Aorta (tissue), 5 donors: ENCODE measurements at regions not wholly inside any gene's neighbourhood (a gene's known extent, or its start where the extent isn't known, plus 50 kb on each side); places are given as distances from the start of the nearest gene placed in this dataset.
A peak's percentile ranks its signal among the peaks of the same experiment; 100 is the strongest.

Source experiments
- ATAC-seq: fragments of 200-7000 bp; cut with Tn5 transposase; one replicate; pipeline ENCODE4 v1.9.1; 2022; ENCODE audit warnings: moderate library complexity; ENCODE audit not compliant: low FRiP score
- DNase-seq, 2 donors: peaks; one replicate each; pipeline ENCODE4 v3.0.0-alpha.2; 2020
- H3K27ac ChIP-seq, 2 donors: one replicate each; pipeline ENCODE4 v1.5.1; 2013; ENCODE audit warnings: low read length in 2 of 2, mild to moderate bottlenecking in 2 of 2, moderate library complexity in 2 of 2, control low read depth in 1 of 2, inconsistent platforms in 1 of 2, low read depth in 1 of 2
- H3K27me3 ChIP-seq, 2 donors: one replicate each; pipeline ENCODE4 v1.6.1; 2013; ENCODE audit warnings: control low read depth in 1 of 2, low read length in 1 of 2, mild to moderate bottlenecking in 1 of 2, moderate library complexity in 1 of 2; ENCODE audit not compliant: insufficient read depth in 2 of 2, control insufficient read depth in 1 of 2
- H3K36me3 ChIP-seq, 2 donors: one replicate each; pipeline ENCODE4 v1.6.1; 2013; ENCODE audit warnings: control low read depth in 1 of 2, low read length in 1 of 2, mild to moderate bottlenecking in 1 of 2; ENCODE audit not compliant: insufficient read depth in 2 of 2, control insufficient read depth in 1 of 2
- H3K4me1 ChIP-seq, 2 donors: one replicate each; pipeline ENCODE4 v1.6.1; 2013; ENCODE audit warnings: low read length in 2 of 2, control low read depth in 1 of 2, mild to moderate bottlenecking in 1 of 2, moderate library complexity in 1 of 2; ENCODE audit not compliant: insufficient read depth in 2 of 2, control insufficient read depth in 1 of 2
- H3K4me3 ChIP-seq, 2 donors: one replicate each; pipeline ENCODE4 v1.5.1; 2013; ENCODE audit warnings: low read length in 2 of 2, control low read depth in 1 of 2, mild to moderate bottlenecking in 1 of 2
- H3K9me3 ChIP-seq: one replicate; pipeline ENCODE4 v1.6.1; 2013; ENCODE audit warnings: mild to moderate bottlenecking, low read length; ENCODE audit not compliant: control insufficient read depth
- WGBS, 2 donors: extraction: QIAGEN DNeasy Blood & Tissue Kit; methylation state at CpG; one replicate each; pipeline ENCODE4 v1.1.7; 2013; 5-methylcytosine and 5-hydroxymethylcytosine counted together
- intact Hi-C, 2 donors: fragments of 100-400 bp; cut with DNase I; formaldehyde crosslinking; loops; one replicate each; pipeline versions ENCODE4 v1.14.2 to v1.15.0; 2022
- donor health status: healthy with polysubstance abuse.
- donor health status: Bipolar disorder and iron deficiency.
- donor health status: DM: no; HTN: no; CAD: no.
- donor health status: DM: no; HTN: no; CAD: no.
- donor health status: DM: yes; HTN: yes; CAD: no.

DNA sequence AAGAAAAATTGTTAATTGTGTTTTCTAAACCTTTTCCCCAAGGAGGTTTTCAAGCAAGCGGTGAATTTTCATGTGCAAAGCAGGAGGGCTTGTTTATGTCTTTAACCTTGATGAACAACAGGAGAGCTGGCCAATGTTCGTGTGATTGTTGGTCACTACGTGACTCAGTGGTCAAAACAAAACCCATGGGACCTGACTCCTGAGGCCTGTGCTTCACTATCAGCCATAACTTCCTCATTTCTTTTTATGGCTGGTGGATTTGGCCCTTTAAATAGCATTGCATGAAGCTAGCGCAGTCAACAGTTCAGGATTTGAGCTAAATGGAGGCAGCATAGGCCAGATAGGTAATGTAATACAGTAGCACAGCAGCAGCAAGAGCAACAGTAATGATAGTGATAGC is 80.5 kb downstream of the MID1IP1 start:
- intact Hi-C loops: no loop called here
- Histone ChIP-seq H3K9me3 (no peaks in the 10 kb centered on the region), H3K4me1 (no peaks in the 10 kb centered on the region), H3K4me3 (no peak overlapping the region), H3K27ac (no peak overlapping the region), H3K27me3 (no peaks in the 10 kb centered on the region), H3K36me3 (no peaks in the 10 kb centered on the region)
- DNase-seq (no peak), ATAC-seq (no peak)
- 79 to 90% methylated on average over 4 of the region's 4 CpGs for WGBS, 2 donors

DNA sequence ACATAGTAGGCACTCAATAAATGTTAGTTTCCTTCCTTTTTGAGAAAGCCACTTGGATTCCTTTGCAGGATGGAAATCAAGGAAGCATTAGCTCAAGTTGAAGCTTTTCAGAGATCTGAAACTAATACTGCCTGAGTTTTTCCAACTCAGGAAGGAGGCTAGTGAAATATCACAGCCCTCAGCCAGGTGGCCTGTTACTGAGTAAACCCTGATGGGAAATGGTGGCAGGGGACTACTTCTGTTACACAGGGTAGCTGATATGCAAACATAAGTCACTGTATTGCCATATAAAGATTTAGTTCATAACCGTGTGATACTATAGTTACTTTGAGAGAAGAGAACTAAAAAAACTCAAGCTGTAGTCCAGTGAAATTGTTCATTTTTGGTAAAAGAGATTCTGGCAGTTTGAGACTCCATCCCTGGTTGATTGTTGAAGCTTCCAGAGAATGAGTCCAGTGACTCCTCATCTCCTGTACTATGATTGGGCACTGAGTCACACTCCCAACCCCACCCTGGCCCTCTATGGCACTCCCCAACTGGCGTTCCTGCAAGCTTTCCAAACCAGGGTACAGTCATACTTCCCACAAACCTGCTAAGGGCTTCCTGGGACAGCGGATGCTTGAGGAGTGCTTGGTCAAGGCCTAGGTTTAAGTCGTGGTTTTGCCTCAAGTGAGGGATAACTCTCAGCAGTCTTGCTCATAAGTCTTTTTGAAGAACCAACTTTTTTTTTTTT is 81.8 kb downstream of the MID1IP1 start:
- intact Hi-C loops: no loop called here
- H3K4me1 ChIP-seq: no peaks in the 10 kb centered on the region
- H3K4me3 ChIP-seq: no peak overlapping the region
- ATAC-seq: no peak
- H3K36me3 ChIP-seq: no peaks in the 10 kb centered on the region
- H3K9me3 ChIP-seq: no peaks in the 10 kb centered on the region
- peak in 1 of 2 donors; percentile 52 for DNase-seq
- 60 to 69% methylated on average over 4 of the region's 4 CpGs for WGBS, 2 donors
- no peaks in the 10 kb centered on the region for H3K27me3 ChIP-seq
- H3K27ac ChIP-seq: no peak overlapping the region

DNA sequence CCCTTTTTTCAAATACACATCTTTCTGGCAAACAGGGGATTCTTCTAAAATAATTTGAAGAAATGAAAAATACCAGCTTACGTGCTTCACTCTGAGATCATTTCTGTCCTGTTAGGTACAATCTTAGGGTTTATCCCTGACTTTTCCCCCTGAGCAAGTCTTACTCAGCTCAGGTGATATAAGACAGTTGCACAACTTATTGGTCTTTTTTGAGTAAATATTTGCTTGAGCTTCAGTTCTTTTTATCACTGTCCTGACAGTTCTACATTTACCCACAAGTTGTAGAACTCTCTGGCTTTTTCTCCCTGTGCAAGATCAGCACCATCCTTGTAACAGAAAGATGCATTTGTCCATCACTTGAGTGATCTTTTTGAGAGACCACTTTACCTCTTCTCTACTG is 84.9 kb downstream of the MID1IP1 start:
- Histone ChIP-seq H3K4me1 (no peaks in the 10 kb centered on the region), H3K27me3 (no peaks in the 10 kb centered on the region), H3K36me3 (no peaks in the 10 kb centered on the region), H3K9me3 (no peaks in the 10 kb centered on the region), H3K4me3 (no peak overlapping the region), H3K27ac (no peak overlapping the region)
- intact Hi-C loops: no loop called here
- 88 to 96% methylated on average over 1 of the region's 1 CpG for WGBS, 2 donors
- no peak for ATAC-seq
- no peak for DNase-seq

DNA sequence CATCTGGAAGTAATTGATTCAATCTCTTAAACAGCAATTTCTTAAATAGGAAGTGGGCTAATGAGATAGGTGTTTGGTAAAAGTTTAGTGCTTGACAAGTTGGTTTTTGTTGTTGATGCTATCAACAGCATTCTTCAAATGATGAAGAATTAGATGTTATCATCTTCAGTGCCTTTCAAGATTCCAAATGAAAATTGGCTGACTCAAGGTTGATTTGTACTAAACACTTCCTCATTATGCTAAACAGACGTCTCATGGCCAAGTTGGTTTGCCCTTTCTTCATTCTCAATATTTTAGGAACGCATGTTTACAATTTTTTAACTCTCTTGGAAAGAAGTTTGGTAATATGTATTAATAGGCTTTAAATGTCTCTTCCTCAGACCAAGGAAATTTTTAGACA is 86.0 kb downstream of the MID1IP1 start:
- ATAC-seq: no peak

DNA sequence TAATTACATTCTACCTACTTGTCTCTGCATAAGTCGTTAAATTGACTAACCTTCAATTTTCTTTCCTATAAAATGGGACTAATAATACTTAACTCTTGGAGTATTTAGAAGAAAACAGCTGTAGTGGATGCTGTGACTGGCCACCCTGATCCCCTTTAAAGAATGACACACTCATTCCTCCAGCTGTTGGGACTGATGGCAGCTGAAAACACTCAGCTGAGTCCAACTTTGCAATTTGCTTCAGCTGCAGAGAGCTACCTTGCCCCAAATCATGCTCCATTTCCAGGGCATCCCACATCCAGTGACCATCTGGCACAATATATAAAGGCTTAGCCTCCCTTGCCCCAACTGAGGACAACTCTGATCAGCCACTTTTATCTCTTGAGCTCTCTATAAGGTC is 89.1 kb downstream of the MID1IP1 start:
- Histone ChIP-seq H3K9me3 (no peaks in the 10 kb centered on the region), H3K36me3 (no peaks in the 10 kb centered on the region), H3K27ac (no peak overlapping the region), H3K4me3 (no peak overlapping the region), H3K27me3 (no peaks in the 10 kb centered on the region), H3K4me1 (no peaks in the 10 kb centered on the region)
- DNase-seq (no peak), ATAC-seq (no peak)
- intact Hi-C loops: no loop called here
- 80 to 88% methylated on average over 1 of the region's 1 CpG for WGBS, 2 donors

More for the DNA sequence above, 86.0 kb downstream of the MID1IP1 start:
- WGBS, 2 donors: 74 to 95% methylated on average over 2 of the region's 2 CpGs
- H3K9me3 ChIP-seq: no peaks in the 10 kb centered on the region
- H3K4me3 ChIP-seq: no peak overlapping the region
- no peak overlapping the region for H3K27ac ChIP-seq
- no peaks in the 10 kb centered on the region for H3K4me1 ChIP-seq
- no peaks in the 10 kb centered on the region for H3K27me3 ChIP-seq
- intact Hi-C loops: no loop called here
- no peaks in the 10 kb centered on the region for H3K36me3 ChIP-seq
- no peak for DNase-seq

DNA sequence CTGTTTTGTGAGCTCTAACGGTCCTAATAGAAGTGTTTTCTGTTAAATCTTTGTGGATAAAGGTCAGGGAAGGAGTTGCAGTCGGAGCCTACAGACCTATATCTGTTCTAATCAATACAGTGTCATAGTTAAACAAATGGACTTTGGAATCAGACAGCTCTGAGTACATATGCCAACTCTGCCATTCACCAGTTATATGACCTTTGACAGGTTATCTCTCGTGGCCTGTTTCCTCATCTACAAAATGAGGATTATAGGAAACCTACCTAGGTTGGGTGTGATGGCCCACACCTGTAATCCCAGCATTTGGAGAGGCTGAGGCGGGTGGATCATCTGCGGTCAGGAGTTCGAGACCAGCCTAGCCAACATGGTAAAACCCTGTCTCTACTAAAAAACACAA is 89.7 kb downstream of the MID1IP1 start:
- WGBS, 2 donors: 82 to 97% methylated on average over 6 of the region's 6 CpGs
- Histone ChIP-seq H3K36me3 (no peaks in the 10 kb centered on the region), H3K4me3 (no peak overlapping the region), H3K27me3 (no peaks in the 10 kb centered on the region), H3K4me1 (no peaks in the 10 kb centered on the region), H3K9me3 (no peaks in the 10 kb centered on the region), H3K27ac (no peak overlapping the region)
- no peak for DNase-seq
- ATAC-seq: no peak
- intact Hi-C loops: no loop called here

DNA sequence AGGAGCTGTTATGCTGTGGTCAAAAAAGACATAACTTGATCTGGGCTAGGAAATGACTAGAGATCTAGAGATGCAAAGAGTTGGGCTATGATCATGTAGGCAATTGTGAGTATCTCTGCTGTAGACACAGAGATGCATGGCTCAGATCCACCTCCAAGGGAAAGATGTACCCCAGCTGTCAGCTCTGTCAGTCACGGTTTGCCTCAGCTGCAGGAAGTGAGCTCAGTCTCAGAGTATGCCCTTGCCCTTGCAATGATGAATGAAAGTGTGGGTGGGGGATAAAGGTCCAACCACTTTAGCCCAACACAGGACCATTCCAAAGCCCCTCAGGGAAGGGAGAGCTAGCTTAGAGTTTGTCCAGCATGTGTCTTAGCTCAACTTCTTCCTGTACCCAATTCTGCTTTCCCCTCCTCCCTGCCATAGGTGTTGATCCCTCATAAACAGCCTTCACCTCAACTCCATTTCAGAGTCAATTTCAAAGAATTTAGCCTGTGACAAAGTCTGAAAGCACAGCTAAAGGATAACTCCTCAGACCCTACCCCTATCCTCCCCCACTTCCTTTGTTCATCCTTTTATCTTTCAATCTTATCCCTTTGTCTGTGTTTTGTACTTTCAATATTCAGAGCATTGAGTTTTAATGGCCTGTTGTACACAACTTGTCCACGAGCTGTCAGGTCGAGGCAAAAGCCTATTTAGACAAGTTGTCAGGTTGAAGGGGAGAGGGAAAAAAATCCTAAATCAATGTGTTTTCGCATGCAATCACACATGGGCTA is 90.6 kb downstream of the MID1IP1 start:
- Histone ChIP-seq H3K4me1 (no peaks in the 10 kb centered on the region), H3K4me3 (no peak overlapping the region), H3K36me3 (no peaks in the 10 kb centered on the region), H3K9me3 (no peaks in the 10 kb centered on the region), H3K27ac (no peak overlapping the region), H3K27me3 (no peaks in the 10 kb centered on the region)
- intact Hi-C loops: no loop called here
- WGBS, 2 donors: 64 to 72% methylated on average over 4 of the region's 4 CpGs
- ATAC-seq (no peak), DNase-seq (no peak)

DNA sequence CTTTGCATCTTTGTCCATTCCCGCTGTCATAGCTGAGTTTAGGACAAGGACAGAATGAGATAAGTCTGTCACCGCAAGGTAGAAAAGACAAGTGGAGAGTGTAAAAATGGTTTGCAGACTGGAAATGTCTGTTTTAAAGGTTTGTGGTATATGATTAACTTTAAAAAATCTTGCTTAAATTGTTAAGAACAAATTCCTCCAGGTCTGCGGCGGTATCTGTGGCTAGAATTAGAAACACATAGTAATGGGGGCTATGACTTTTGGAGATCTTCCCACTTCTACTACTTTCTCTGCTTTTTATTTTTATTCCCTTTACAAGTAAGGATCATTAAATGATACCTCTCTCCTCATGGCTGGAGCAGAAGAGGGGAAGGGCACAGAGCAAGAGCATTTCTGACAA is 92.2 kb downstream of the MID1IP1 start:
- Histone ChIP-seq H3K27me3 (no peaks in the 10 kb centered on the region), H3K4me3 (no peak overlapping the region), H3K4me1 (no peaks in the 10 kb centered on the region), H3K9me3 (no peaks in the 10 kb centered on the region), H3K27ac (no peak overlapping the region), H3K36me3 (no peaks in the 10 kb centered on the region)
- WGBS, 2 donors: 18 to 40% methylated on average over 4 of the region's 4 CpGs
- ATAC-seq: no peak
- DNase-seq: no peak
- intact Hi-C loops: no loop called here

DNA sequence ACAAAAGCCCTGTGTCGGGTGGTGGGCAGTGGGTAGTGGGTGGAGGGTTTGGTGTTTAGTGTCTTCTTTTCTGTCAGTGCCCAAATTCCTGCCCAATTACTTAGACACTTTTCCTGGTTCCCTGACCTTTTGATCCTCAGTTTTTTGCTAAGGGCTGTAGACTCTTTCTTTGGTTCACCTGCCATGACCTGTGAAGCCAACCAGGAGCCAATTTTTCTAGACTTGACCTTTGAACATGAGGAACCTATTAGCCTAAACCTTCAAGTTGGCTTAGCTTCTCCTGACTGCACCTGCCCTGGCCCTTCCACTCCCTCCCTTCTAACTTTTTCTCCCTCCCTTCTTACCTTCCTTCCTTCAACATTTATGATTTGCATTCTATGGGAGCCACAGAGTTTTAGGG is 94.5 kb downstream of the MID1IP1 start:
- Histone ChIP-seq H3K9me3 (no peaks in the 10 kb centered on the region), H3K27me3 (no peaks in the 10 kb centered on the region), H3K4me3 (no peak overlapping the region), H3K27ac (no peak overlapping the region), H3K4me1 (no peaks in the 10 kb centered on the region), H3K36me3 (no peaks in the 10 kb centered on the region)
- ATAC-seq (no peak), DNase-seq (no peak)
- intact Hi-C loops: no loop called here
- 84 to 94% methylated on average over 1 of the region's 1 CpG for WGBS, 2 donors
